NCI-H1930 (cell line): ENCODE measurements at regions not wholly inside any gene's neighbourhood (a gene's known extent, or its start where the extent isn't known, plus 50 kb on each side); places are given as distances from the start of the nearest gene placed in this dataset.

Source experiments
- DNase-seq, 2 experiments: peaks; one replicate each; lab custom pipeline; 2025; lab: John Stamatoyannopoulos, UW

GRCh38 chr7:155868955-155869783 is 56.9 kb upstream of the SHH start:
- no peak for DNase-seq

DNA sequence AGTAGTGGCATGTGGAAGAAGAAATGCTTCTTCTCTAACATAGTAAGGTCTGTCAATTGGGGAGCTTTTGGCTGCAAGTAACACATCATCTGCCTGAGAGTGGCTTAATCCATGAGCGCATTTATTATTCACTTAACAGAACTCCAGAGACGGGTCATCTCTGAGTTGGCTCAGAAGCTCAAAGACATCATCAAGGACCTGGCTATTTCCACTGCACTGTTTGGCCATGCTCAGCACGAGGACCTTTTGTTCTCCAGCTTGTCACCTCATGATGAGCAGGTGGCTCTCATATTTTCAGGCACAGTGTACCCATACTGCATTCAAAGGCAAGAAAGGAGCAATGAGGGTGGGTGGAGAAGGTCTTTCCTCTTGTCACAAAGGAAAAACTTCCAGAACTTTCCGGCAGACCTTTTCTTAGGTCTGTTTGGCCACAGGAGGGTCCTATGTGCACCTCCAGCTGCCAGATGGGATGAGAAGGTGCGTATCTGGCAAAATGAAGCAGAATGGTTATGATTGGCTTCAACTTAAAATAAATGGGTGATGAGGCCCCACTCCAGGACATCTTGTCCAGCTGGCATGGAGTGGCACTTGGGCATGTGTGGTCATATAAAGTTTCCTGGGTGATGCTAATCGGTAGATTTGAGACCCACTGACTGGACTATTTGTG is 55.6 kb upstream of the SHH start:
- DNase-seq, result no peak

- DNase-seq, result no peak
These were observed 55.0 kb upstream of the SHH start for GRCh38 chr7:155867280-155867679.

- DNase-seq, result no peak
These were observed 53.7 kb upstream of the SHH start for GRCh38 chr7:155865830-155866525.

GRCh38 chr7:155864991-155865690 is 52.9 kb upstream of the SHH start:
- DNase-seq, result no peak

- no peak for DNase-seq
These were observed 52.2 kb upstream of the SHH start for GRCh38 chr7:155864271-155864985.

- DNase-seq, result no peak
These were observed 51.5 kb upstream of the SHH start for GRCh38 chr7:155863721-155864151.

- DNase-seq, result no peak
These were observed 50.0 kb upstream of the SHH start for GRCh38 chr7:155862123-155862892.
